Peyer's patch (tissue), 4 donors: ENCODE measurements at regions not wholly inside any gene's neighbourhood (a gene's known extent, or its start where the extent isn't known, plus 50 kb on each side); places are given as distances from the start of the nearest gene placed in this dataset.

Source experiments
- CTCF ChIP-seq, 6 experiments: fragments of 450-650 bp in 4 of 6; fragments of 200-600 bp in 2 of 6; sonication (generic) in 1 of 6; IDR thresholded peaks; one replicate each; pipeline ENCODE4 v1.5.1; 2017 to 2019; ENCODE audit warnings: antibody characterized with exemption in 6 of 6, mild to moderate bottlenecking in 3 of 6, moderate library complexity in 1 of 6
- POLR2A ChIP-seq, 2 donors: fragments of 450-650 bp; IDR thresholded peaks; one replicate each; pipeline ENCODE4 v1.5.1; 2017; ENCODE audit warnings: antibody characterized with exemption in 2 of 2, mild to moderate bottlenecking in 2 of 2, moderate library complexity in 2 of 2

GRCh38 chr7:41163991-41164390, 538.9 kb downstream of the INHBA start:
- TF ChIP-seq CTCF (IDR thresholded peaks at IDR 0.05), result no peak
- TF ChIP-seq POLR2A (IDR thresholded peaks at IDR 0.05), result no peak
